Esophagus squamous epithelium (tissue), 5 donors: ENCODE measurements at regions not wholly inside any gene's neighbourhood (a gene's known extent, or its start where the extent isn't known, plus 50 kb on each side); places are given as distances from the start of the nearest gene placed in this dataset.

Source experiments
- DNase-seq: peaks from one replicate; lab custom pipeline; 2025; lab: John Stamatoyannopoulos, UW
- H3K27ac ChIP-seq, 4 donors: fragments of 200-600 bp; sonication (generic); one replicate each; pipeline ENCODE4 v1.5.1; 2016 to 2019; ENCODE audit warnings: mild to moderate bottlenecking in 1 of 4
- H3K27me3 ChIP-seq, 4 donors: fragments of 200-600 bp; sonication (generic); 1 replicate in 3 of 4; 2 replicates in 1 of 4; pipeline versions ENCODE4 v1.5.1 to v1.6.0; 2017 to 2021; ENCODE audit warnings: antibody characterized with exemption in 1 of 4
- H3K36me3 ChIP-seq, 3 donors: fragments of 200-600 bp; sonication (generic); one replicate each; pipeline ENCODE4 v1.5.1; 2016 to 2019
- H3K4me1 ChIP-seq, 3 donors: fragments of 200-600 bp; sonication (generic); one replicate each; pipeline ENCODE4 v1.5.1; 2017 to 2019
- H3K4me3 ChIP-seq, 4 donors: fragments of 200-600 bp; sonication (generic); 1 replicate in 3 of 4; 2 replicates in 1 of 4; pipeline ENCODE4 v1.5.1; 2016 to 2019; ENCODE audit warnings: mild to moderate bottlenecking in 2 of 4, moderate library complexity in 1 of 4
- H3K9me3 ChIP-seq, 3 donors: fragments of 200-600 bp; sonication (generic); one replicate each; pipeline ENCODE4 v1.5.1; 2016 to 2019
- CTCF ChIP-seq, 6 experiments: fragments of 450-650 bp in 4 of 6; fragments of 200-600 bp in 2 of 6; sonication (generic) in 2 of 6; IDR thresholded peaks; one replicate each; pipeline ENCODE4 v1.5.1; 2016 to 2019; ENCODE audit warnings: antibody characterized with exemption in 6 of 6, mild to moderate bottlenecking in 4 of 6, moderate library complexity in 4 of 6
- POLR2A ChIP-seq, 4 donors: fragments of 450-650 bp; IDR thresholded peaks; one replicate each; pipeline ENCODE4 v1.6.1; 2017; ENCODE audit warnings: antibody characterized with exemption in 4 of 4, mild to moderate bottlenecking in 4 of 4, moderate library complexity in 3 of 4
- WGBS, 2 donors: methylation state at CpG; one replicate each; pipeline ENCODE4 v1.1.5; 2018; 5-methylcytosine and 5-hydroxymethylcytosine counted together
- intact Hi-C: fragments of 100-400 bp; cut with DNase I; formaldehyde crosslinking; loops from one replicate; pipeline ENCODE4 v1.15.0; 2022
- donor health status: DM: yes; HTN: yes; CAD: no.

GRCh38 chr12:31872831-31873604 is 86.2 kb upstream of the RESF1 start:
- Histone ChIP-seq H3K36me3 (no peaks in the 10 kb centered on the region), H3K4me1 (peaks cover 0 to 12% (median 0%) of the 10 kb centered on the region in 3 donors), H3K27ac (no peak overlapping the region), H3K4me3 (no peak overlapping the region), H3K9me3 (no peaks in the 10 kb centered on the region), H3K27me3 (no peaks in the 10 kb centered on the region)
- intact Hi-C loops = no loop called here
- DNase-seq = no peak
- WGBS, 2 donors = 76 to 83% methylated on average over 14 to 16 of the region's 19 CpGs
- TF ChIP-seq CTCF (IDR thresholded peaks at IDR 0.05) (no peak), POLR2A (IDR thresholded peaks at IDR 0.05) (no peak)

GRCh38 chr12:31869972-31870371 is 89.2 kb upstream of the RESF1 start:
- Histone ChIP-seq H3K27ac (no peak overlapping the region), H3K36me3 (no peaks in the 10 kb centered on the region), H3K4me3 (no peak overlapping the region), H3K27me3 (no peaks in the 10 kb centered on the region), H3K4me1 (peaks cover 0 to 4% (median 0%) of the 10 kb centered on the region in 3 donors), H3K9me3 (no peaks in the 10 kb centered on the region)
- DNase-seq = no peak
- 76 to 80% methylated on average over 2 of the region's 2 CpGs for WGBS, 2 donors
- intact Hi-C loops = no loop called here
- TF ChIP-seq CTCF (IDR thresholded peaks at IDR 0.05) = no peak
- no peak for TF ChIP-seq POLR2A (IDR thresholded peaks at IDR 0.05)

GRCh38 chr12:31868965-31869364 is 90.2 kb upstream of the RESF1 start:
- no peak overlapping the region for H3K4me3 ChIP-seq
- no peaks in the 10 kb centered on the region for H3K4me1 ChIP-seq
- no peaks in the 10 kb centered on the region for H3K9me3 ChIP-seq
- intact Hi-C loops = no loop called here
- H3K27me3 ChIP-seq = no peaks in the 10 kb centered on the region
- TF ChIP-seq CTCF (IDR thresholded peaks at IDR 0.05) (no peak), POLR2A (IDR thresholded peaks at IDR 0.05) (no peak)
- WGBS, 2 donors = 17 to 30% methylated on average over 2 of the region's 2 CpGs
- no peaks in the 10 kb centered on the region for H3K36me3 ChIP-seq
- H3K27ac ChIP-seq = no peak overlapping the region
- DNase-seq = no peak

- Histone ChIP-seq H3K27ac (no peak overlapping the region), H3K36me3 (no peaks in the 10 kb centered on the region), H3K9me3 (no peaks in the 10 kb centered on the region), H3K4me3 (no peak overlapping the region), H3K4me1 (no peaks in the 10 kb centered on the region), H3K27me3 (no peaks in the 10 kb centered on the region)
- intact Hi-C loops = no loop called here
- DNase-seq = no peak
- TF ChIP-seq CTCF (IDR thresholded peaks at IDR 0.05) (no peak), POLR2A (IDR thresholded peaks at IDR 0.05) (no peak)
Measured at GRCh38 chr12:31867292-31867691, 91.9 kb upstream of the RESF1 start.

- no peak for DNase-seq
- WGBS, 2 donors = 88 to 97% methylated on average over 3 of the region's 3 CpGs
- Histone ChIP-seq H3K9me3 (no peaks in the 10 kb centered on the region), H3K27ac (no peak overlapping the region), H3K4me1 (no peaks in the 10 kb centered on the region), H3K4me3 (no peak overlapping the region), H3K27me3 (no peaks in the 10 kb centered on the region), H3K36me3 (no peaks in the 10 kb centered on the region)
- TF ChIP-seq POLR2A (IDR thresholded peaks at IDR 0.05) (no peak), CTCF (IDR thresholded peaks at IDR 0.05) (no peak)
- intact Hi-C loops = no loop called here
Measured at GRCh38 chr12:31866523-31866922, 92.7 kb upstream of the RESF1 start.
